GM12864 (cell line): ENCODE measurements at regions not wholly inside any gene's neighbourhood (a gene's known extent, or its start where the extent isn't known, plus 50 kb on each side); places are given as distances from the start of the nearest gene placed in this dataset.

Experiments used
- DNase-seq: peaks from one replicate; pipeline ENCODE4 v3.0.0-alpha.2; 2011; ENCODE audit warnings: low read depth
- H3K4me3 ChIP-seq: 2 replicates; pipeline ENCODE4 v1.5.1; 2011; ENCODE audit warnings: mild to moderate bottlenecking, low read depth, low read length, control low read depth
- TF ChIP-seq, protein P1 (sequence below): IDR thresholded peaks from 2 replicates; pipeline ENCODE4 v1.5.1; 2011; ENCODE audit warnings: low read depth, mild to moderate bottlenecking, moderate library complexity, low read length, control low read depth, inconsistent platforms; ENCODE audit errors: missing control alignments

DNA sequence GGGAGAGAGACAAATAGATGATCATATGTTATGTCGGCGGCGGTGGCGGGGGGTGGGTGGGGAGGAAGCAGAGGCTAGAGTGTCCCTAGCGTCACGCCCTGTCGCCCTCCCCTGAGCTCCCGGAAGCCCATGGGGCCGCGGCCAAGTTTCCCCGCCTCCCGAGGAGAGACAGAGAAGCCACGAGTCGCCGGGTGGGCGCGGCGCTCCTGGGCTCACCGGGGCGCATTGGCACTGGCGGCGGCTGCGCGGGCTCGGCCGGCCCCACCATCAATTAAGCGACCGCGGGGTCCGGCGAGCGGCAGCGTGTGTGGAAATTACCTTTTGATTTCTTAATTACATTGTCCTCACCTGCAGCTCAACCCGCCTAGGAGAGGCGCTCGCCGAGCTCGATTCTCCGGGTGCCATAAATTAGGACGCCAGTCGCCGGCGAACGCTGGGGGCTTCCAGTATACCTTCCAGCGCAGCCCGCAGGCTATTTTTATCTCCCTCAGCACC, 119.9 kb upstream of the LHX5 start:
- H3K4me3 ChIP-seq = peak overlapping the region; percentile 26
- DNase-seq = no peak
- TF ChIP-seq, protein P1, sequence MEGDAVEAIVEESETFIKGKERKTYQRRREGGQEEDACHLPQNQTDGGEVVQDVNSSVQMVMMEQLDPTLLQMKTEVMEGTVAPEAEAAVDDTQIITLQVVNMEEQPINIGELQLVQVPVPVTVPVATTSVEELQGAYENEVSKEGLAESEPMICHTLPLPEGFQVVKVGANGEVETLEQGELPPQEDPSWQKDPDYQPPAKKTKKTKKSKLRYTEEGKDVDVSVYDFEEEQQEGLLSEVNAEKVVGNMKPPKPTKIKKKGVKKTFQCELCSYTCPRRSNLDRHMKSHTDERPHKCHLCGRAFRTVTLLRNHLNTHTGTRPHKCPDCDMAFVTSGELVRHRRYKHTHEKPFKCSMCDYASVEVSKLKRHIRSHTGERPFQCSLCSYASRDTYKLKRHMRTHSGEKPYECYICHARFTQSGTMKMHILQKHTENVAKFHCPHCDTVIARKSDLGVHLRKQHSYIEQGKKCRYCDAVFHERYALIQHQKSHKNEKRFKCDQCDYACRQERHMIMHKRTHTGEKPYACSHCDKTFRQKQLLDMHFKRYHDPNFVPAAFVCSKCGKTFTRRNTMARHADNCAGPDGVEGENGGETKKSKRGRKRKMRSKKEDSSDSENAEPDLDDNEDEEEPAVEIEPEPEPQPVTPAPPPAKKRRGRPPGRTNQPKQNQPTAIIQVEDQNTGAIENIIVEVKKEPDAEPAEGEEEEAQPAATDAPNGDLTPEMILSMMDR = no peak

DNA sequence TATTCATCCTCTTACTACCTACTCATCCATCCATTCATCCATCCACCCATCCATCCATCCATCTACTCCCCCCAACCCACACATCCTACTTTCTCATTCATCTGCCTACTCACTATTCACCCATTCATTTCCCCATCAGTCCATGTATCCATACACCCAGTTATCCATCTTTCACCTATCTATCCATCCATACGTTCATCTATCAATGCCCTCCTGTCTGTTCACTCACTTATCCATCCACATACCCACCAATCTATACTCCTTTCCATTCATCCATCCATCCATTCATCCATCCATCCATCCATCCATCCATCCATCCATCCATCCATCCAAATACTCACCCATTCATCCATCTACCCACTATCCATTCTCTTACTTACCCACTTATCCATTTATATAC, 117.8 kb upstream of the LHX5 start:
- no peak overlapping the region for H3K4me3 ChIP-seq
- TF ChIP-seq, protein P1 = no peak
- DNase-seq = no peak

DNA sequence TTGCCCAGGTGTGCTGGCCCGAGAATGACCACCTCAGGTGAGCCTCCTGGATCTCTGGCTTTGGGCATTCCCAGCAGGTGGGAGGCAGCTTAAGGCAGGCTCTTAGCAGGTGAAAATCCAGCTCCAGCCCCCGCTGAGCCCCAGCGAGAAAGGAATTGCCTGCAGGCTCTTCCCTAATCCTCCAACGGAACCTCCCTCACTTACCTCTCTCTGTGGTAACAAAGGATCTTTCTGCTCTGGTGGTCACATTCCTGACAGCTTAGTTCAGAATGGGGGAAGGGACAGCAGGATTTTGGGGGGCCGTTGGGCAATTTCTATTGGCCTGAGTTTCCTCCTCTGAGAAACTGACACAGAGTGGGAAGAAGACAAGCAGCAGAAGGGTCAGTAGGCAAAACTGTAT, 116.0 kb upstream of the LHX5 start:
- H3K4me3 ChIP-seq = no peak overlapping the region
- TF ChIP-seq, protein P1 = no peak
- no peak for DNase-seq

DNA sequence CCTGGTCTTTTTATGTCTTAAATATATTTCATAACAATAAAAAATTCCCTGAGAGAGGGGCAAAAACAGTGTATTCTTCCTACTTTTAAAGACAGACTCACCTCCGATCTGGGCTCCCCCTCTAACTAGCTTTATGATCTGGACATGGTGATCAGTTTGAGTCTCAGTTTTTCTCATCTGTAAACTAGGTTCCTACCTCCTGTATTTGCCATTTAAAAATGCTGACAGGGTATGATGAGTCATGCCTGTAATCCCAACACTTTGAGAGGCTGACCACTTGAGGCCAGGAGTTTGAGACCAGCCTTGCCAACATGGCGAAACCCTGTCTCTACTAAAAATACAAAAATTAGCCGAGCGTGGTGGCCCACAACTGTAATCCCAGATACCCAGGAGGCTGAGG, 114.8 kb upstream of the LHX5 start:
- DNase-seq = no peak
- H3K4me3 ChIP-seq = no peak overlapping the region
- TF ChIP-seq, protein P1 = no peak

DNA sequence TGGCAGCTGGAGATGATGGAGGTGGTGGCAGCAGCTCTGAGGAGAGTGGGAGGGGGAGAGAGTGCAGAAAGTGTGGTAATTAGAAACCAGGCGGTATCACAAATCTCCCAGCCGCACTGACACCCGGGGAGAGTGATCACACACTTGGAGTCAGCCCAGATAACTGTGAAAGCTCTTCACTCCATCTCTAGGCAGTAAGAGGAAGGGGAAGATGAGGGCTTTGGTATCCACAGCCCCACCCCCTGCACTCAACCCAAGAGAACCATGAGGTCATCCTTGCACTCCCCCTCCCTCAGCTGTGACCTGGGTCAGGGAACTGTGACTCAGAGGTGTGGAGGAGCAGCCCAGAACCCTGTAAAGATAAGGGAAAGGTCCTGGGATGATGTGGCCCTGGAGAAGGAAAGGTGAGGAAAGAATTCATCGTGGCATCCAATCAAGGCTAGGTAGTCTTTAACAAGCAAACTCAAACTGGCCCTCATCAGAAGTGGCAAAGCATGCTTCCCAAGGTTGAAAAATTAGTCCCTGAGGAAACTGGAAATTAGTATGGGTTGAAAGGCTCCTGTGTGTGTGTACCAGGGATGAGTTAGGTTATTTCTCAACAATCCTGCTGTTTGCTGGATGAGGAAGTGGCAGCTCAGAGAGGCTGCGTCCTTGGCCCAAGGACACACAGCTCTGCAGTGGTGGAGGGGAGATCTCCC, 111.0 kb upstream of the LHX5 start:
- no peak for DNase-seq
- no peak overlapping the region for H3K4me3 ChIP-seq
- TF ChIP-seq, protein P1 = no peak

DNA sequence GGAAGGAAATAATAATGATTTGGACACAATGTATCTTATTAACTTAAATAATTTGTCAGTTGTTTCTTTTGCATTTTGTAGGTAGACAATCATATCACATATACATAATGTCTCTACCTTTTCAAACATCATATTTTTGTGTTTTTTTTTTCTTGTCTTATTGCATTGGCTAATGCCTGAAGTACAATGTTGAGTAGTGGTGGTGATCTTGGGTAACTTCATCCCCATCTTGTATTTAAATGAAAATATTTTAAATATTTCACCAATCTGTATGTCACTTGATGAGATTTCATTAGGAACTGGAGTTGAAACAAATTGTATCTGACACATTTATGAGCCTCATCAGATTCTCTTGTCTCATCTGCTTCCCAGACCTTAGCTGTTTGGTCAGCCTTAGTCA, 109.7 kb upstream of the LHX5 start:
- TF ChIP-seq, protein P1 = no peak
- no peak for DNase-seq
- no peak overlapping the region for H3K4me3 ChIP-seq

DNA sequence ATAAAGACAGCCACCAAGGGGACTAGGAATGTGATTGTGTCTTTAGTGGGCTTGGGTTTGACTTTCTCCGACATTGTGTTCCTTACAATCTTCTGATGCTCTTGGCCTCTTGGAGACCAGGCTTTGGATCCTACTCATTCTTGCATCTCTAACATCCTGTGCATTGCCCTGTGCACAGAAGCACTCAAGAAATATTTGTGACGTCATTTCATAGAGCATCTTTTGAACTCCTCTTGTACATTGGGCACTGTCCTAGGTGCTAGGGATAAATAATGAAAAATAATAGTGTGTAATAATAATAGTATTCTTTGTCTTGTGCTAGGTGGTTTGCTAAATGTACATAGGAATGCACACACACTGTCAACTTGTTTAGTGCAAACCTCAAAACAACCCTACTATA, 108.8 kb upstream of the LHX5 start:
- TF ChIP-seq, protein P1 = no peak
- DNase-seq = no peak
- no peak overlapping the region for H3K4me3 ChIP-seq
